GM19438 (cell line): ENCODE measurements at regions not wholly inside any gene's neighbourhood (a gene's known extent, or its start where the extent isn't known, plus 50 kb on each side); places are given as distances from the start of the nearest gene placed in this dataset.
"Not testable (repeated sequence)": the region's sequence is repeated elsewhere in the genome, so short reads cannot be mapped to it uniquely, and the experiment has no call there.

Source experiments
- ATAC-seq: cut with Tn5 transposase; IDR thresholded peaks from one replicate; pipeline ENCODE4 v1.9.1; 2021; ENCODE audit warnings: low read depth; ENCODE audit not compliant: unreplicated experiment

- ATAC-seq, result no peak
These were observed 1242.3 kb upstream of the WWC1 start for GRCh38 chr5:167049043-167049663.

DNA sequence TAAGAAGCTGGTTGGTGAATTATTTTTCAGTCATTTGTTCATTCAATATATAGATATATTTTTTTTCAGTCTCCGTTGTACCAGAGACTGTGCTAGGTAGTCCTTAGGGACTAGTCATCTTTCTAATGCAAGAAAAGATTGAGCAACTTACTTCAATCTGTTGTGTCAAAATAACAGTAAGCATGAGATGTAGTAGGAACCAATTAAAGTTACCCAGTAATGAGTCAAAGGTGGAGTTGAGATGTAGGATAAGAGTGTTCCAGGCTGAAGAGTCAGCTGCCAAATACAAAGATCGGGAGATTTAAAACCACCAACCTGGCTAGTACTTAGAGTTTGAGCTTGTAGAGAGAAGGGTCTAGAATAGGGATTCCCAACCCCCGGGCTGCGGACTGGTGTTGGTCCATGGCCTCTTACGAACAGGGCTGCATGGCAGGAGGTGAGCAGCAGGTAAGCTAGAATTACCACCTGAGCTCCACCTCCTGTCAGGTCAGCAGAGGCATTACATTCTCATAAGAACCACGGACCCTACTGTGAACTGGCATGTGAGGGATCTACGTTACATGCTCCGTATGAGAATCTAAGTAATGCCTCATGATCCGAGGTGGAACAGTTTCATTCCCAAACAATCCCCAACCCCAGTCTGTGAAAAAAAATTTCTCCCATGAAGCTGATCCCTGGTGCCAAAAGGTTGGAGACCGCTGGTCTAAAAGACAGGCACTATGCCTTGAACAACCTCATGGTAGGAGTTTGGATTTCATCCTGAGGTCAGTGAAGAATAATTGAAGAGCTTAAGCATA lies 1241.5 kb upstream of the WWC1 start:
- ATAC-seq, result no peak

DNA sequence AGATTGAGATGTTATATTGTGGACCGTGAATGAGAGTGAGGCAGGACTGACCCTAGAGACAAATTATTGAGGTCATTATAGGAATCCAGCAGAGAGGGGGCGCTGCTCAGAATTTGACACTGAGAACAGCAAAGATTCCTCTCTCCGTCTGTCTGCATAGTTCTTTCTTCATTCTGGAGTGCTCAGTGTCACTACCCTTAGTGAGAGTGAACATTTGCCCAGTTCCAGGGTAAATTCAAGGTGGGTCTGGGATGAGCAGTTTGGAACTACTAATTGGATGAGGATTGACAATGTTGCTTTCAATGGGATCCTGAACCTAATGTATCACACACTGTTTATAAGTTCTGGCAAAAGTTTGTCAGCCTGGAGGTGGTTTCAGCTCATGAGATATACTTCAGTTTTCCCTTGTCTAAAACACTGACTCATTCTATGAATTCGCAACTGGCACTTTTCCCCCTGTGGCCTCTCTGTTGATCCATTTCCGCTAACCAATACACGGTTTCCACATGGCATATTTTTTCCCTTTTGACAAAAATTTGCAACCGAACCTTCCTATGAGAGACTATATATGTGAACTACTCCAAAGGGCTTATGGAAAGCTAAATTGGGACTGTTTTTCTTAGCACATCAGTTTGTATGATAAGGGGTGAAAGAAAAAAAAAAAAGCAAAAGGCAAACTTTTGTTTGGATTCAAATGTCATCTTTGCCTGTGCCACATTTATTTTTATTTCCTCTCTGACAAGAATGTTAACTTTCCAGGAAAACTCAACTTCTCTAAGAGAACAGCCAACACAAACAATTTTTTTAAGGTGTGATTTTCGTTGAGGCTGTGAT lies 1240.7 kb upstream of the WWC1 start:
- no peak for ATAC-seq

DNA sequence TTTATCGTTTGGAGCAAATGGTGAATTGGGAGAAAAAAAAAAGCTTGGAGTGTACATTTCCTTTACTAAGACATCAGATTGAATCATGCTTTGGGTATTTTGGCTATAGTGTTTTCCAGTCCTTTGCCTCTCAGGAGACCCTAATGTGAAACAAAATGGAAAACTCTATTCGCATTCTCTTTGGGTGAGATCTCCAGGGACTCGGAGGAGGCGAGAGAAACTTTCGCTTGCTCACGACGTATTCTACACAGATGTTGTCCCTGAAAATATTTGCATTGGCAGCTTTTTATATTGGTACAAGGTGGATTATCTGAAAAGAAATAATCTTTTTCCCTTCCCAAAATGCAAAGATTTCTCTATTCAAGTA lies 1240.1 kb upstream of the WWC1 start:
- no peak for ATAC-seq

GRCh38 chr5:167052791-167053190 lies 1238.7 kb upstream of the WWC1 start:
- ATAC-seq, result no peak

DNA sequence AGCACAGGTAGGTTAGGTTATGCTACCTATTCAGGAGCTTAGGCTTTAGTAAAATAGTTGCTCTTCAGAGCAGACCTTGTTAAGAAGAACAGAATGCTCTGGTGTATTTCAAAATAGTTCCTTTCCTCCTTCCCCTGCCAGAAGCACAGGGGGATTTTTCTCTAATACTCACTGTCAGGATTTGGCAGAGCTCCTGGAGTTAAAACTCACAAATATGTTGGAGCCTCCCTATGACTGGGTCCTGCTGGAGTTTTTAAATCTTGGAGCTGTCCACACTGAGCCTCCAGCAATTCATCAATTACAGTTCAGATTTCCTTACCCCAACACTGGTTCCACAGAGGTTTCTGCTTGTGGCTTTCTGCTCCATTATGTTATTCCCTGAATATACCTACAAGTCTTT lies 1233.8 kb upstream of the WWC1 start:
- ATAC-seq, result no peak

DNA sequence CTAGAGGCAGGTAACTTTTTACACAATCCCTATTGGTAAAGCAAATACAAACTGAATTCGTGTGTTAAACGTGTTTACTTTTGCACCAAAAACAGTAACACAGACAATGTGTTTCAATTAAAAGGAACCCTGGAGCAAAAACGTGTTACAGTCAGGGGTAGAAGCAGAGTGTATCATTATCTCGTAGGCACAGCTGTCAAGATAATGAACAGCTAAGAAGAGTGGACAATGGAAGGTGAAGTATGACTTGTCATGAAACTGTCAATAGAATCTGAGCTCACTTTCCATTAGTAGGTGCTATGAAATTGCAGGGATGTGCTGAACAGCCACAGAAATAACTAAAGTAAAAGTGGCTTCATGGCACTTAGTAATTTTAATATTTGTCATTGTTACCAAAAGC lies 1229.8 kb upstream of the WWC1 start:
- ATAC-seq, result no peak

DNA sequence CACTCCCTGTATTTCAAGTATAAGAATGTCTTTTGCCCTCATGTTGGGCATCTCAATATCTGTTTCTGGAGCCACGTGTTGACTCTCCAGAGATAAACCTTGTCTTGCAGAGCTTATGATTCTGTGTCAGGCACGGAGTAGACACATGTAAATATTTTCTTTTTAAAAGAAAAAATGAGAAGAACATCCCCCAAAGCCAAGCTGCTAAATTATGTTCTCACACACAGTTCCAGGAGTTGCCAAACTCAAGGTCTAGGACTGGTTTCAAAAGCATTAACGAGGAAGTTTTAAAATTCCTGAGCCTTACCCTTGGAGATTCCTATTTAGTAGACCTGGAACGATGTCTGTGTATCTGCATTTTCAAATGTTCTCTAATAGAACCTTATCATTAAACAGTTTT lies 1228.3 kb upstream of the WWC1 start:
- ATAC-seq, result no peak

DNA sequence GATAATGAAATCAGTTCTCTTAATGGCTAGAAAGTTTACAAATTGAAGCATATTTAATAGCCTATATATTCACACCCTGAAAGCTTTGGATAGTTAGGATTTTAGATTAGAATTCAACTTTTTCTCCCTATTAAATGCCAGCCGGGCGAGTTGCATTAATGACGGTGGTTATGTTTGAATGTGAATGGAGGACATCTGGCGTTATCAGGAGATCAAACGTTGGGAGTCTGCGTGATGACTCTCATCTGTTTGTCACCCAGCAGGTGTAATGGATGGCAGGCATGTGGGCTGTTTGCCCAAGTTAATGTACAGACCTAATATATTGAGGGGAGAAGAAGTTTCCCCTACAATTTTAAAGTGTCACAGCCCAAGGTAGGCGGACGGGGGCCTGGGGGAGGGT lies 1227.7 kb upstream of the WWC1 start:
- no peak for ATAC-seq

DNA sequence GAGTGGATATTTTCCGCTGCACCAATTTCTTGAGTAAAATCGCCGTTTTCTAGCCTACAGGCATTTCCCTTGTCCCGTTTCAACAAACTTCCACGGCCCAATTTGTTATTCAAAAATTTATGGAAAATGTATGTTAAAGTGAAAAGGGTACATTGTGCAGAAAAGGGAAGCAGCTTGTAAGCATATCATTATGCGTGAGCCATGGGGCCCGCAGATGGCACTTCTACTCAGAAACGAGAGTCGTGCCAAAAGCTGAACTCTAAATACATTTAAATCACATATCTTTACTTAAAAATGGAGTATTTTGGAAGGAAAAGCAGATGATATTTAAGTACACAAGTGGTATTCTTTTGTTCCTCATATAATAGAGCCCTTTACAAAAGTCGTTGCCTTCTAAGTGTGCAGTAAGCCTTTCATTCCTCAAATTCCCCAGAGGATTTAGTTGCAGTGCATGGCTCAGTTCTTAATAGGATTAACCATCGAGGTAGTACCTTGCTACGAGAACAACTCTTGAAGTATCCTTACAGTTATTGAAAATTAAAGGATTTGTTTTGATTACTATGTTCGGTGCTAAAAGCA lies 1227.2 kb upstream of the WWC1 start:
- ATAC-seq, result no peak

DNA sequence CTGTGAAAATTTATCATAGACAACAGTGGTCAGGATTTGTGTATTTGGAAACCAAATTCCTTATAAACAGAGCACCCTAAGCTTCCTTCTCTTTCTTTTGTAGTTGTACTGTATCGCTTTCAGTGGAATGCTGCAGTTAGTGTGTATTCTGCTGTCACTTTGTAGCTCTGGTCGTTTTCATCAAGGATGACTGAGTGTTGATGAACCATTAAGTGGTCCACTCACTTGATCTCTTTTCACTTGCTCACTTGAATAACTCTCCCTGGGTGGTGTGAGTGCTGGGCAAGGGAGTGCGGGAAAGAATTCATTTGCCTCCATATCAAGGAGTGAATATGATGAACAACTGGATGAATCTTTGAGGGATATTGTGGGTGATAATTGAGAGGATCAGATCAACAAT lies 1225.7 kb upstream of the WWC1 start:
- no peak for ATAC-seq

DNA sequence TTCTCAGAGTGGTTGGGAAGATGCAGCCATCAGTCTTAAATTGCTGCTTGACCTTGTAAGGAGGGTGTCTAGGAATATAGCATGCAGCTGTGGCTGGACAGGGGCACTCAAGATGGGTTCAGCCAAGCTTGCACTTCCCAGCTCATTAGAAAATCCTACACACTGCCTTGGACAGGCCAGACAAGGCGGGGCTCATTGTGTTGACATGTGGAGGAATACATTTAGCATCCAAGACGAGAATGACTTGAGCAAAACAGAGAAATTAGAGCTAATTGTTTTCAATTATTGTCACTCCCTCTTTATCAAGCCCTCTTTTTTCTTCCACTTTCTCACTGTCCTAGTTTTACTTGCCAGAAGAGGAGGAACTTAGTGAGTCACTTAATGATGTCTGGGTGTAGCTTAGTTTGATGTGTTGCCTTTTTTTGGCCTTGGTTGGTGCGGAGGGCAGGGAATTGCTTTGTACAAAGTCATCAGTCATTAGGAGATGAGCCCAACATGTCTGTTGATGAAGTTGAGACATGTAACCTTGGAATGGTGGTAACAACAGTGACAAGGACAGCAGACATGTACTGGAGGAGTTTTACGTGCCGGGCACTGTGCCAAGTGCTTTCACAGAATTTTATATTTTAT lies 1219.3 kb upstream of the WWC1 start:
- no peak for ATAC-seq

DNA sequence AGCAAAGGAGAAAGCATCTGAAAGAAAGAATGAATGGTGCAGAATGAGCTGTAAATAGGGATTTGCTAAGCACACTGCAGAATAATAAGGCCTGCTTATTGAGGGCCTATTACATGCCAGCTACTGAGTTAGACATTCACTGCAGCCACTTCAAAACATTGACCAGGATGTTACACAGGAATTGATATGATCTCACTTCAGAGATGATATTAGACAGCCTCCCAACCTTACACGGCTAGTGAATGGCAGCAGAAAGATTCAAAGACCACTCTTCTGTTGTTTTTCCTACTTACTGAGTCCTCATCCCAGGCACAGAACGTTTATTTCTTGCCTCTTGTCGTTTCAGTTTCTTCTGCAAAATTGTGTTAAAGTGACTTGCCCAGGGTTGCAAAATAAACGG lies 1209.9 kb upstream of the WWC1 start:
- ATAC-seq, result no peak

- ATAC-seq, result no peak
These were observed 1194.6 kb upstream of the WWC1 start for GRCh38 chr5:167096816-167097215.

GRCh38 chr5:167104351-167104750 lies 1187.1 kb upstream of the WWC1 start:
- no peak for ATAC-seq

- ATAC-seq, result no peak
These were observed 1185.5 kb upstream of the WWC1 start for GRCh38 chr5:167105941-167106340.

DNA sequence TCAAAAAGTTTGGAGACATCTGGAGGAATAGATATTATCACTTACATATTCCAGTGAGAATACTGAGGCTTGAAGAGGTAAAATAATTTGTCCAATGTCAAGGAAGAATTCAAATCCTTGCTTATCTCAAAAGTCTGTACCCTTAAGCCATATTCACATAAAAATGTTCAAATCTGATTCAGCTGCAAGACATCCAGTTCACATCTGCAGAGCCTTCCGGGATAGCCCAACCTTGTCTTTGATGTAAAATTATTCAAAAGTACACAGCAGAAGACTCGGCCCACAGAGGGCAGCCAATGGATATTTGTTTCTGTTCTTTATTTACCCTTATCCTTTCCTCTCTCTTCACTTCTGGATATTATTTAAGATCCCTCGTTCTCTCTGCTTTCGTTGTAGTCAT lies 1183.8 kb upstream of the WWC1 start:
- ATAC-seq, result no peak

- not testable (repeated sequence) for ATAC-seq
These were observed 1183.2 kb upstream of the WWC1 start for GRCh38 chr5:167108266-167108665.

DNA sequence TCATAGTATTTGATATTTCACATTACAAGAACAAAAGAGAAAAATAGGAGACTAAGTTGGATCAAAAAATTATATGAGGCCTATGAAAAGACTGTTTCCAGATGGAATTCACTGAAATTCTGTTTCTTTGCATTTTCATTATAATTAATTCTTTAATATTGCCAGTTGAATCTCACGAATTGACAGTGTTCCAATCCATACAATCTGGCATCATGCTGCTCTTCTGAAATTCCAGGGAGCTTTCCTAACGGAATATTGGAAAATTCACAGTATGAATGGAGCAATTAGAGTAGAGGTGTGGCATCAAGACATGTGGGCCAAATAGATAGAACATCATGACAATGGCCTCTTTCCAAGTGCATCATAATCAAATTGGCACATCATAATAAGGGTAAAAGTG lies 1178.9 kb upstream of the WWC1 start:
- ATAC-seq, result no peak

- ATAC-seq, result no peak
These were observed 1169.2 kb upstream of the WWC1 start for GRCh38 chr5:167122267-167122666.

DNA sequence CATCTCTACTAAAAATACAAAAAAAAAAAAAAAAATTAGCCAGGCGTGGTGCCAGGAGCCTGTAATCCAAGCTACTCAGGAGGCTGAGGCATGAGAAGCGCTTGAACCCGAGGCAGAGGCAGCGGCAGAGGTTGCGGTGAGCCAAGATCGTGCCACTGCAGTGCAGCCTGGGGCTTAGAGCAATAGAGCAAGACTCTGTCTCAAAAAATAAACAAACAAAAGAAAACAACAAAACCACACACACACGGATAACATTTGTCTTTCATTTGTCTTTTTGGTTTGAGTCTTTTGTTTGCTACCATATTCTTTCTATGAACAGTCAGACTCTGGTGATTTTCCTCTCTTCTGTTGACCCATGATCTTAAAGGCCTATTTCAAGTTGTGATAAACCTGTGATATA lies 1168.3 kb upstream of the WWC1 start:
- no peak for ATAC-seq
